ENCODE measurements at regions not wholly inside any gene's neighbourhood (a gene's known extent, or its start where the extent isn't known, plus 50 kb on each side); places are given as distances from the start of the nearest gene placed in this dataset.
A peak's percentile ranks its signal among the peaks of the same experiment; 100 is the strongest.
"Not testable (repeated sequence)": the region's sequence is repeated elsewhere in the genome, so short reads cannot be mapped to it uniquely, and the experiment has no call there.

- H3K9me3 Mint-ChIP-seq, result peaks cover 7% of the 10 kb centered on the region
- H3K36me3 Mint-ChIP-seq (ENCODE audit: low read depth), result no peaks in the 10 kb centered on the region
- H3K27me3 Mint-ChIP-seq, result no peaks in the 10 kb centered on the region
- H3K4me1 ChIP-seq (ENCODE audit: insufficient read depth, low read length), result no peaks in the 10 kb centered on the region
- H3K27ac Mint-ChIP-seq, result no peak overlapping the region
- H3K4me1 Mint-ChIP-seq (ENCODE audit: low read depth), result no peaks in the 10 kb centered on the region
- no peak overlapping the region for H3K4me3 Mint-ChIP-seq
- H3K9me3 ChIP-seq (ENCODE audit: control insufficient read depth in 1 of 2, insufficient read depth in 1 of 2, low read length in 2 of 2), result peaks cover 3 to 7% of the 10 kb centered on the region in 2 experiments
- no peak for ATAC-seq (ENCODE audit: poor library complexity)
- no peak overlapping the region for H3K4me3 ChIP-seq (ENCODE audit: low read length)
- intact Hi-C loops (cut with DNase I, micrococcal nuclease), result no loop called here
- H3K36me3 ChIP-seq (ENCODE audit: insufficient read depth, low read length), result no peaks in the 10 kb centered on the region
- H3K27ac ChIP-seq (ENCODE audit: low read depth in 1 of 2, low read length in 2 of 2), result no peak overlapping the region
- CTCF ChIA-PET, result no interaction called here
- DNase-seq, result no peak
- POLR2A ChIA-PET, result no interaction called here
- H3K27me3 ChIP-seq (ENCODE audit: control insufficient read depth in 1 of 2, insufficient read depth in 2 of 2, low read length in 2 of 2), result no peaks in the 10 kb centered on the region
- no peak for TF ChIP-seq CTCF (IDR thresholded peaks at IDR 0.05)
Observed at GRCh38 chr5:30355675-30356074, 837.8 kb upstream of the CDH6 start.

GRCh38 chr5:30347858-30348257, 845.6 kb upstream of the CDH6 start:
- Mint-ChIP-seq H3K4me1 (ENCODE audit: low read depth) (no peaks in the 10 kb centered on the region), H3K36me3 (ENCODE audit: low read depth) (no peaks in the 10 kb centered on the region), H3K9me3 (peaks cover 8% of the 10 kb centered on the region), H3K4me3 (no peak overlapping the region), H3K27me3 (no peaks in the 10 kb centered on the region), H3K27ac (no peak overlapping the region)
- Histone ChIP-seq H3K27me3 (ENCODE audit: control insufficient read depth in 1 of 2, insufficient read depth in 2 of 2, low read length in 2 of 2) (no peaks in the 10 kb centered on the region), H3K36me3 (ENCODE audit: insufficient read depth, low read length) (no peaks in the 10 kb centered on the region), H3K4me3 (ENCODE audit: low read length) (no peak overlapping the region), H3K27ac (ENCODE audit: low read depth in 1 of 2, low read length in 2 of 2) (no peak overlapping the region), H3K9me3 (ENCODE audit: control insufficient read depth in 1 of 2, insufficient read depth in 1 of 2, low read length in 2 of 2) (peaks cover 6% of the 10 kb centered on the region in 2 experiments), H3K4me1 (ENCODE audit: insufficient read depth, low read length) (no peaks in the 10 kb centered on the region)
- ChIA-PET CTCF (no interaction called here), POLR2A (no interaction called here)
- intact Hi-C loops (cut with DNase I, micrococcal nuclease), result no loop called here
- ATAC-seq (ENCODE audit: poor library complexity) (no peak), DNase-seq (no peak)
- TF ChIP-seq CTCF (IDR thresholded peaks at IDR 0.05), result no peak

GRCh38 chr5:30345539-30346345, 847.7 kb upstream of the CDH6 start:
- H3K4me3 ChIP-seq (ENCODE audit: low read length); H3K27me3 Mint-ChIP-seq; H3K36me3 ChIP-seq (ENCODE audit: insufficient read depth, low read length); ATAC-seq (ENCODE audit: poor library complexity); CTCF ChIA-PET; H3K4me3 Mint-ChIP-seq; H3K9me3 Mint-ChIP-seq; intact Hi-C loops (cut with DNase I, micrococcal nuclease); H3K27ac Mint-ChIP-seq; H3K27ac ChIP-seq (ENCODE audit: low read depth in 1 of 2, low read length in 2 of 2); H3K36me3 Mint-ChIP-seq (ENCODE audit: low read depth); H3K4me1 Mint-ChIP-seq (ENCODE audit: low read depth); POLR2A ChIA-PET; H3K4me1 ChIP-seq (ENCODE audit: insufficient read depth, low read length); H3K9me3 ChIP-seq (ENCODE audit: control insufficient read depth in 1 of 2, insufficient read depth in 1 of 2, low read length in 2 of 2); H3K27me3 ChIP-seq (ENCODE audit: control insufficient read depth in 1 of 2, insufficient read depth in 2 of 2, low read length in 2 of 2): not testable (repeated sequence)
- DNase-seq, result peak in 1 of 14 experiments; percentile 9

- Mint-ChIP-seq H3K4me3 (no peak overlapping the region), H3K36me3 (ENCODE audit: low read depth) (no peaks in the 10 kb centered on the region), H3K9me3 (peaks cover 8% of the 10 kb centered on the region), H3K27me3 (no peaks in the 10 kb centered on the region), H3K27ac (no peak overlapping the region), H3K4me1 (ENCODE audit: low read depth) (no peaks in the 10 kb centered on the region)
- intact Hi-C loops (cut with DNase I, micrococcal nuclease), result no loop called here
- ChIA-PET CTCF (no interaction called here), POLR2A (no interaction called here)
- H3K36me3 ChIP-seq (ENCODE audit: insufficient read depth, low read length), result no peaks in the 10 kb centered on the region
- no peaks in the 10 kb centered on the region for H3K27me3 ChIP-seq (ENCODE audit: control insufficient read depth in 1 of 2, insufficient read depth in 2 of 2, low read length in 2 of 2)
- DNase-seq, result no peak
- no peak overlapping the region for H3K4me3 ChIP-seq (ENCODE audit: low read length)
- TF ChIP-seq CTCF (IDR thresholded peaks at IDR 0.05), result no peak
- H3K27ac ChIP-seq (ENCODE audit: low read depth in 1 of 2, low read length in 2 of 2), result no peak overlapping the region
- H3K4me1 ChIP-seq (ENCODE audit: insufficient read depth, low read length), result no peaks in the 10 kb centered on the region
- peaks cover 0 to 6% of the 10 kb centered on the region in 2 experiments for H3K9me3 ChIP-seq (ENCODE audit: control insufficient read depth in 1 of 2, insufficient read depth in 1 of 2, low read length in 2 of 2)
- ATAC-seq (ENCODE audit: poor library complexity), result no peak
Observed at GRCh38 chr5:30343707-30344106, 849.8 kb upstream of the CDH6 start.

Data from CD4-positive, alpha-beta T cell (primary cell).